BLaER1 (cell line): ENCODE measurements at regions not wholly inside any gene's neighbourhood (a gene's known extent, or its start where the extent isn't known, plus 50 kb on each side); places are given as distances from the start of the nearest gene placed in this dataset.
"Not testable (repeated sequence)": the region's sequence is repeated elsewhere in the genome, so short reads cannot be mapped to it uniquely, and the experiment has no call there.

ENCODE experiments used
- H3K27ac ChIP-seq: shearing (Covaris generic); formaldehyde crosslinking; 2 replicates; pipeline ENCODE4 v1.8.1; 2022
- H3K27me3 ChIP-seq: shearing (Covaris generic); formaldehyde crosslinking; 2 replicates; pipeline ENCODE4 v1.8.1; 2022
- H3K36me3 ChIP-seq: shearing (Covaris generic); formaldehyde crosslinking; 2 replicates; pipeline ENCODE4 v1.8.1; 2022
- H3K4me1 ChIP-seq: shearing (Covaris generic); formaldehyde crosslinking; 2 replicates; pipeline ENCODE4 v1.8.1; 2022
- H3K4me2 ChIP-seq: shearing (Covaris generic); formaldehyde crosslinking; 2 replicates; pipeline ENCODE4 v1.8.1; 2022
- H3K4me3 ChIP-seq: shearing (Covaris generic); formaldehyde crosslinking; 2 replicates; pipeline ENCODE4 v1.8.1; 2022
- H3K9ac ChIP-seq: shearing (Covaris generic); formaldehyde crosslinking; 2 replicates; pipeline ENCODE4 v1.8.1; 2022
- H3K9me3 ChIP-seq: shearing (Covaris generic); formaldehyde crosslinking; 2 replicates; pipeline ENCODE4 v1.8.1; 2022
- H4K20me1 ChIP-seq: shearing (Covaris generic); formaldehyde crosslinking; 2 replicates; pipeline ENCODE4 v1.8.1; 2022
- Cebpa-rat ChIP-seq: shearing (Covaris generic); IDR thresholded peaks from 2 replicates; pipeline ENCODE4 v1.8.1; 2022

- H4K20me1 ChIP-seq = no peaks in the 10 kb centered on the region
- H3K9ac ChIP-seq = no peak overlapping the region
- no peak overlapping the region for H3K4me2 ChIP-seq
- no peak overlapping the region for H3K4me3 ChIP-seq
- no peaks in the 10 kb centered on the region for H3K4me1 ChIP-seq
- no peak overlapping the region for H3K27ac ChIP-seq
- no peaks in the 10 kb centered on the region for H3K36me3 ChIP-seq
- no peak for TF ChIP-seq Cebpa-rat
- H3K9me3 ChIP-seq = peaks cover 7% of the 10 kb centered on the region
- no peaks in the 10 kb centered on the region for H3K27me3 ChIP-seq
Measured at GRCh38 chr6:159564456-159564855, 128.6 kb downstream of the SOD2 start.

GRCh38 chr6:159557031-159557430 is 136.0 kb downstream of the SOD2 start:
- H4K20me1 ChIP-seq = no peaks in the 10 kb centered on the region
- H3K27ac ChIP-seq = no peak overlapping the region

GRCh38 chr6:159555082-159555875 is 137.8 kb downstream of the SOD2 start:
- no peak overlapping the region for H3K4me3 ChIP-seq
- no peak overlapping the region for H3K4me2 ChIP-seq
- peaks cover 4% of the 10 kb centered on the region for H3K4me1 ChIP-seq
- no peak overlapping the region for H3K27ac ChIP-seq
- H3K9me3 ChIP-seq = no peaks in the 10 kb centered on the region
- H3K27me3 ChIP-seq = no peaks in the 10 kb centered on the region
- TF ChIP-seq Cebpa-rat = no peak
- H4K20me1 ChIP-seq = no peaks in the 10 kb centered on the region
- H3K9ac ChIP-seq = no peak overlapping the region
- H3K36me3 ChIP-seq = no peaks in the 10 kb centered on the region

More at GRCh38 chr6:159557031-159557430, 136.0 kb downstream of the SOD2 start:
- no peak overlapping the region for H3K4me3 ChIP-seq
- TF ChIP-seq Cebpa-rat = no peak
- no peaks in the 10 kb centered on the region for H3K27me3 ChIP-seq
- no peak overlapping the region for H3K4me2 ChIP-seq
- peaks cover 4% of the 10 kb centered on the region for H3K4me1 ChIP-seq
- no peaks in the 10 kb centered on the region for H3K9me3 ChIP-seq
- no peak overlapping the region for H3K9ac ChIP-seq
- no peaks in the 10 kb centered on the region for H3K36me3 ChIP-seq

- H3K9ac ChIP-seq = no peak overlapping the region
- H3K4me2 ChIP-seq = no peak overlapping the region
- H3K27ac ChIP-seq = no peak overlapping the region
- H3K4me1 ChIP-seq = no peaks in the 10 kb centered on the region
- H3K4me3 ChIP-seq = no peak overlapping the region
- no peaks in the 10 kb centered on the region for H4K20me1 ChIP-seq
- H3K27me3 ChIP-seq = no peaks in the 10 kb centered on the region
- no peaks in the 10 kb centered on the region for H3K36me3 ChIP-seq
- no peaks in the 10 kb centered on the region for H3K9me3 ChIP-seq
- no peak for TF ChIP-seq Cebpa-rat
Measured at GRCh38 chr6:159541296-159541695, 151.7 kb downstream of the SOD2 start.

DNA sequence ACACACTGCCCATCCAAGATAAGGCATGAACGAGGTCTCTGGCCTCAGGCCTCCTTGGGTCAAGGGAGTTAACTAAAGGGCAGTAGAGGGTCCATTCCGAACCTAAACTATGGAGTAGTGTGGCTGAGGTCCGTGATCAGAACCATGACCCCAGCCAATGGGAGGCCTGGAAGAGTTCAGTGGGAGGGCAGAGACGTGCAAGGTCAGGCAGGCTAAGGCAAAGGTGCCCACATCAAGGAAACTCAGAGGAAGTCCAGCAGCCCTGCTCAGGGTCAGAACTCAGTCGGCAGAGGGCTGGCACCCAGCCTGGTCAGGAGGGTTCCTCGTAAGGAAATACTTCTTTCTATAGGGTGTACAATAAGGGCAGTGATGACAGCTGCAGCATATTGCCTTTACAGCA is 152.2 kb downstream of the SOD2 start:
- Histone ChIP-seq H3K4me2 (no peak overlapping the region), H3K36me3 (no peaks in the 10 kb centered on the region), H3K27ac (no peak overlapping the region), H4K20me1 (no peaks in the 10 kb centered on the region), H3K4me1 (no peaks in the 10 kb centered on the region), H3K9ac (no peak overlapping the region), H3K27me3 (no peaks in the 10 kb centered on the region), H3K9me3 (no peaks in the 10 kb centered on the region), H3K4me3 (no peak overlapping the region)
- TF ChIP-seq Cebpa-rat = no peak

DNA sequence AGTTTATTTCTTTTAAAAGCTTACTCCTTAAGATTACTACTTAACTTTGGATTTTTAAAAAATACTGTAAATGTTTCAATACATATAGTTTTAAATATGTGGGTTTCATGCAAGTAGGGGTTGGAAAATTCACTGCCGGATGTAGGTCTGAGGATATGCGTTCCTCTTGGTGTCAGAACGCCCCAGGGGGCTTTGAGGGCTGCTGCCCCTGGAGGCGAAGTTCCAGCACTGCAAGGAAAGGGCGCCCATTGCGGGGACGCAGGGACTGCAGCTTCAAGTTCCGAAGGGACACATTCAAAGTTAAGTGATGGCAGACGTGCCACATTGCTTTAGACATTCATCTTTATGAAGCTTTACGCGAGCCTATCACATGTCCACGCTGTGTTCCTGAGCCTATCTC is 152.9 kb downstream of the SOD2 start:
- H3K27me3 ChIP-seq = no peaks in the 10 kb centered on the region
- no peak overlapping the region for H3K4me2 ChIP-seq
- TF ChIP-seq Cebpa-rat = no peak
- no peak overlapping the region for H3K9ac ChIP-seq
- H3K36me3 ChIP-seq = no peaks in the 10 kb centered on the region
- no peaks in the 10 kb centered on the region for H3K9me3 ChIP-seq
- no peak overlapping the region for H3K27ac ChIP-seq
- H4K20me1 ChIP-seq = no peaks in the 10 kb centered on the region
- H3K4me1 ChIP-seq = no peaks in the 10 kb centered on the region
- no peak overlapping the region for H3K4me3 ChIP-seq

- H3K36me3 ChIP-seq, H4K20me1 ChIP-seq, H3K4me2 ChIP-seq, H3K27me3 ChIP-seq, H3K4me3 ChIP-seq, H3K4me1 ChIP-seq, H3K9me3 ChIP-seq, H3K9ac ChIP-seq, H3K27ac ChIP-seq: not testable (repeated sequence)
Measured at GRCh38 chr6:159538031-159538430, 155.0 kb downstream of the SOD2 start.

DNA sequence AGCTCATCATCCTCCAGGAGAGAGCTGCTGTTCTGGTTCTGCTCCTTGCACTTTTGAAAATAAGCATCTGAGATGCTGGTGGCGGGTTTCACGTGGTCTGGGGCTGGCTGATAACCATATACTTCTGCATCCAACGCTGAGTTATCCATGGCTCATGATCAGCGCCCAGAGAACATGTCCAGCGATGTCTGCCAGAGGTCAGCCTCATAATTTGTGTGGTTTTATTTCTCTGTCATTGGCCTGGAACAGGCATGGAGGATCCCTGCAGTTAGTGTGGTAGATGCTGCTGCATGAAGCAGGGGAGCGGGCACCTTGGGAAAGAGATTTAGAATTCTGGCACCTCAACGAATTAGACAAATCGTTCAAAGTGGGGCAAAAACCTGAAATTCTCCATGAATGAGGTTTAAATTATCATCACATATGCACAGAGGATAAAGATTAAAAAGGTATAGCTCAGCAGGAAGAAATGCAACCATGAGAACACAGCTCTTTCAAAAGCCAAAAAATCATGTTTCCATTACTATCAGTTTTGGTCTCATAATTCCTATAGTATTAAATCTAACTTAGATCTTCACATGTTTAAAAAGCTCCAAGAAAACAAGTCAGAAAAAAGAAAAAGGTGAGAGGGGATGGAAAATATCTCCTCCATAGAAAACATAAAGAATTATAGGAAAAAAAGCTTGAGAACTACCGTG is 157.2 kb downstream of the SOD2 start:
- no peaks in the 10 kb centered on the region for H3K36me3 ChIP-seq
- H3K4me2 ChIP-seq = no peak overlapping the region
- no peak overlapping the region for H3K4me3 ChIP-seq
- no peak overlapping the region for H3K27ac ChIP-seq
- H4K20me1 ChIP-seq = no peaks in the 10 kb centered on the region
- H3K27me3 ChIP-seq = no peaks in the 10 kb centered on the region
- H3K9me3 ChIP-seq = no peaks in the 10 kb centered on the region
- no peak for TF ChIP-seq Cebpa-rat
- no peak overlapping the region for H3K9ac ChIP-seq
- no peaks in the 10 kb centered on the region for H3K4me1 ChIP-seq

DNA sequence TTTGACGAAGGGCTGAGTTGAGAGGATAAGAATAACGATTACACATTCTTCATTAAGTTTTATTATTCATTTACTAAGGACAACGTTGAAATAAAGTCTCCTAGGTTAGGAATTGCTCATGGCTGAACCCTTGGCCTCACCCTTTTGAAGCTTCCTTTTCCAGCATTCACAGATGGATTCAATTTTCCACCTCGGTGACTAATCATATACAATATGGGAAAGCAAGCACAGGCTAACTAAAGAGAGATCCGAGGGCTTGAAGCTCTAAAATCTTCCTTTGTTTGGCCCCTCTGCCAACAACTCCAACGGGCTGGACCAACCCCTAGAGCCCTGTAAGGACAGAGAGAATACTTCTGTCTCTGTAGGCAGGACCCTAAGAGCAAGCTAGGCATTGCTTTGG is 159.5 kb downstream of the SOD2 start:
- no peaks in the 10 kb centered on the region for H3K27me3 ChIP-seq

GRCh38 chr6:159533016-159533415 is 160.0 kb downstream of the SOD2 start:
- no peaks in the 10 kb centered on the region for H4K20me1 ChIP-seq
- H3K9ac ChIP-seq = no peak overlapping the region
- no peak overlapping the region for H3K27ac ChIP-seq
- no peak overlapping the region for H3K4me3 ChIP-seq
- H3K4me1 ChIP-seq = no peaks in the 10 kb centered on the region
- H3K27me3 ChIP-seq = no peaks in the 10 kb centered on the region
- no peaks in the 10 kb centered on the region for H3K36me3 ChIP-seq
- TF ChIP-seq Cebpa-rat = no peak
- H3K9me3 ChIP-seq = no peaks in the 10 kb centered on the region
- no peak overlapping the region for H3K4me2 ChIP-seq

More for the DNA sequence above, 159.5 kb downstream of the SOD2 start:
- no peaks in the 10 kb centered on the region for H3K36me3 ChIP-seq
- TF ChIP-seq Cebpa-rat = no peak
- no peaks in the 10 kb centered on the region for H4K20me1 ChIP-seq
- H3K4me3 ChIP-seq = no peak overlapping the region
- no peak overlapping the region for H3K27ac ChIP-seq
- no peak overlapping the region for H3K9ac ChIP-seq
- no peaks in the 10 kb centered on the region for H3K4me1 ChIP-seq
- no peaks in the 10 kb centered on the region for H3K9me3 ChIP-seq
- H3K4me2 ChIP-seq = no peak overlapping the region
